Esophagus muscularis mucosa (tissue), 4 donors: ENCODE measurements at regions not wholly inside any gene's neighbourhood (a gene's known extent, or its start where the extent isn't known, plus 50 kb on each side); places are given as distances from the start of the nearest gene placed in this dataset.

Experiments used
- DNase-seq: peaks from one replicate; pipeline ENCODE4 v3.0.0-alpha.2; 2017; ENCODE audit errors: extremely low spot score
- H3K27ac ChIP-seq, 4 donors: fragments of 200-600 bp; sonication (generic); replicated peaks in 1 of 4; 1 replicate in 3 of 4; 2 replicates in 1 of 4; pipeline ENCODE4 v1.5.1; 2016 to 2019; ENCODE audit warnings: mild to moderate bottlenecking in 1 of 4
- H3K27me3 ChIP-seq, 4 donors: fragments of 200-600 bp; sonication (generic); one replicate each; pipeline versions ENCODE4 v1.5.1 to v1.6.0; 2016 to 2019
- H3K36me3 ChIP-seq, 4 donors: fragments of 200-600 bp; sonication (generic); one replicate each; pipeline ENCODE4 v1.5.1; 2016 to 2019
- H3K4me1 ChIP-seq, 4 donors: fragments of 200-600 bp; sonication (generic); one replicate each; pipeline ENCODE4 v1.5.1; 2016 to 2019
- H3K4me3 ChIP-seq, 4 donors: fragments of 200-600 bp; sonication (generic); 1 replicate in 2 of 4; 2 replicates in 2 of 4; pipeline ENCODE4 v1.5.1; 2016 to 2019; ENCODE audit warnings: mild to moderate bottlenecking in 4 of 4, moderate library complexity in 1 of 4
- H3K9me3 ChIP-seq, 4 donors: fragments of 200-600 bp; sonication (generic); 1 replicate in 3 of 4; 2 replicates in 1 of 4; pipeline ENCODE4 v1.5.1; 2016 to 2019
- EP300 ChIP-seq: sonication (generic); formaldehyde crosslinking; IDR thresholded peaks from one replicate; pipeline ENCODE4 v1.6.1; 2017; ENCODE audit warnings: antibody characterized with exemption
- POLR2A ChIP-seq: fragments of 450-650 bp; IDR thresholded peaks from one replicate; pipeline ENCODE4 v1.6.1; 2017; ENCODE audit warnings: antibody characterized with exemption, moderate library complexity, mild to moderate bottlenecking, low read depth
- POLR2AphosphoS5 ChIP-seq, 2 donors: sonication (generic); formaldehyde crosslinking; IDR thresholded peaks; one replicate each; pipeline ENCODE4 v1.6.1; 2017; ENCODE audit warnings: antibody characterized with exemption in 2 of 2
- WGBS: methylation state at CpG from one replicate; pipeline ENCODE4 v1.1.5; 2018; 5-methylcytosine and 5-hydroxymethylcytosine counted together
- intact Hi-C: fragments of 100-400 bp; cut with DNase I; formaldehyde crosslinking; loops from one replicate; pipeline ENCODE4 v1.15.1; 2023
- TF ChIP-seq, protein P1 (sequence below), 3 experiments: fragments of 200-600 bp in 2 of 3; fragments of 450-650 bp in 1 of 3; sonication (generic) in 2 of 3; IDR thresholded peaks; one replicate each; pipeline ENCODE4 v1.5.1; 2017 to 2019; ENCODE audit warnings: antibody characterized with exemption in 3 of 3, mild to moderate bottlenecking in 2 of 3, moderate library complexity in 1 of 3

DNA sequence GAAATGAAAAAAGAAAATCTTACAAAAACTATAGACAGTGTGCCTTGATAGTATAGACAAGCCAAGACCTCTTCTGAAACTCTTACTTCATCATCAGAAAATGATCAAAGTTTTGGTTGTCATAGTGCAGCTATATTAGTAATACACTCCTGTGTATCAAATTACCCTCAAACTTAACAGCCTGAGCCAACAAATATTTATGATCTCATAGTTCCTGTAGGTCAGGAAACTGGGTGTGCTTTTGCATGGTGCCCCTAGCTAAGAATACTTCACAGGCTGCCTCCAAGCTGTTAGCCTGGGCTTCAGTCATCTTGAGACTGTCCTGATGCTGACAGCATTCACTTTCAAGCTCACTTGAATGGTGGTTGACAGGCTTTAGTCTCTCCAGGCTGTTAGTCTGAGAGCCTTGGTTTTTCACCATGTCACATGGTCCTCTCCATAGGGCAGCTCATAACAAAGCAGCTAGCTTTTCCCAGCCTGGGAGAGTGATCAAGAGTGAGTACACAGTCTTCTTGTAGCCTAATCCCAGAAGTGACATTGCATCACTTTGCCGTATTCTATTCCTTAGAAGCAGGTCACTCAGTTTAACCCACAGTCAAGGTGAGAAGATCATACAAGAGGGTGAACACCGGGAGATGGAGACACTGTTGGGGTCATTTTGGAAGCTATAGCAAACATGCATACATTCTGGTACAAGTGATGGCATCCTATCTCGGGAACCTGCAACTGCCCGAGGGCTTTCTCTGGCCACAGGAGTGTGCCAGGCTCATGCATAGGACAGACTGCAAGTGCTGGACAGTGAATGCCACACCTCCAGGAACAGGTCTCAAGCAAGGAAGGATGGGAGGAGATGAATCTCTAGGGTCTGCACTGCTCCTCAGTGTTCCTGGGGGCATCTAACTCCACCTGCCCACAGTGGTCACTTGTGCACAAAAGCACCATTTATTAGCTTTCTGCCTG lies 173.4 kb upstream of the CADPS start:
- Histone ChIP-seq H3K36me3 (no peaks in the 10 kb centered on the region), H3K27ac (no peak overlapping the region), H3K9me3 (no peaks in the 10 kb centered on the region), H3K4me3 (no peak overlapping the region), H3K27me3 (no peaks in the 10 kb centered on the region), H3K4me1 (no peaks in the 10 kb centered on the region)
- WGBS, result 93% methylated on average over 4 of the region's 4 CpGs
- no peak for DNase-seq
- intact Hi-C loops, result no loop called here
- no peak for TF ChIP-seq POLR2AphosphoS5 (IDR thresholded peaks at IDR 0.05)
- TF ChIP-seq, protein P1, sequence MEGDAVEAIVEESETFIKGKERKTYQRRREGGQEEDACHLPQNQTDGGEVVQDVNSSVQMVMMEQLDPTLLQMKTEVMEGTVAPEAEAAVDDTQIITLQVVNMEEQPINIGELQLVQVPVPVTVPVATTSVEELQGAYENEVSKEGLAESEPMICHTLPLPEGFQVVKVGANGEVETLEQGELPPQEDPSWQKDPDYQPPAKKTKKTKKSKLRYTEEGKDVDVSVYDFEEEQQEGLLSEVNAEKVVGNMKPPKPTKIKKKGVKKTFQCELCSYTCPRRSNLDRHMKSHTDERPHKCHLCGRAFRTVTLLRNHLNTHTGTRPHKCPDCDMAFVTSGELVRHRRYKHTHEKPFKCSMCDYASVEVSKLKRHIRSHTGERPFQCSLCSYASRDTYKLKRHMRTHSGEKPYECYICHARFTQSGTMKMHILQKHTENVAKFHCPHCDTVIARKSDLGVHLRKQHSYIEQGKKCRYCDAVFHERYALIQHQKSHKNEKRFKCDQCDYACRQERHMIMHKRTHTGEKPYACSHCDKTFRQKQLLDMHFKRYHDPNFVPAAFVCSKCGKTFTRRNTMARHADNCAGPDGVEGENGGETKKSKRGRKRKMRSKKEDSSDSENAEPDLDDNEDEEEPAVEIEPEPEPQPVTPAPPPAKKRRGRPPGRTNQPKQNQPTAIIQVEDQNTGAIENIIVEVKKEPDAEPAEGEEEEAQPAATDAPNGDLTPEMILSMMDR (IDR thresholded peaks at IDR 0.05), result no peak
- TF ChIP-seq POLR2A, result no peak
- no peak for TF ChIP-seq EP300

DNA sequence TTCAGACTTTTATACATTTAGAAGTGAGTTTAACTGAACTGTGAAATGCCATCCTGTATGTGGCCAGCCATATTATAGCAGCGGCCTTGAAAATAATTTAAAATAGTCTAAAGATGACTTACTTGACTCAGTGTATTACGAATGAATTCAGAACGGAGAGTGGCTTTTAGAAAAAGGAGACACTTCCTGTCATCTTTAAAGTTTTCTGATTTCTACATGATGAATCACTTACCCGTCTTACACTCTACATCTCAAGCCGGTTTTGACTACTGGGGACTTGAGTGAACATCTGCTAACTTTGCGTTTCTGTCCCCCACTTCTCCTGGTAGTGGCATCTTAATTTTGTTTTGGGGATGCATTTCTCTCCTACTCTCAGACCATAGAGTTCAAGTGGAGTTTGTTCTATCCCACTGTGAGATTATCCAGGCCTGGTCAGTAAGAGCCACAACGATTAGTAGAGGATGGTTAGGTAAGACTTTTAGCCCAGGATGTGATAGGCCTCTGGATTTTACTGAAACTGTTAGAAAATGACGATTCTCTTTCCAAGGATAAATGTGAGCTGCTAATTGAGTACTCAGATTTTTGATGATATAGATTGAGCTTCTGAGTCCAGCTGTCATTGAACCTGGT lies 175.4 kb upstream of the CADPS start:
- 71% methylated on average over 8 of the region's 8 CpGs for WGBS
- no peaks in the 10 kb centered on the region for H3K4me1 ChIP-seq
- no peaks in the 10 kb centered on the region for H3K9me3 ChIP-seq
- no peak overlapping the region for H3K27ac ChIP-seq
- no peak for DNase-seq
- no peaks in the 10 kb centered on the region for H3K36me3 ChIP-seq
- TF ChIP-seq, protein P1 (IDR thresholded peaks at IDR 0.05), result no peak
- TF ChIP-seq EP300 (no peak), POLR2A (no peak), POLR2AphosphoS5 (IDR thresholded peaks at IDR 0.05) (no peak)
- intact Hi-C loops, result no loop called here
- no peak overlapping the region for H3K4me3 ChIP-seq
- H3K27me3 ChIP-seq, result no peaks in the 10 kb centered on the region

DNA sequence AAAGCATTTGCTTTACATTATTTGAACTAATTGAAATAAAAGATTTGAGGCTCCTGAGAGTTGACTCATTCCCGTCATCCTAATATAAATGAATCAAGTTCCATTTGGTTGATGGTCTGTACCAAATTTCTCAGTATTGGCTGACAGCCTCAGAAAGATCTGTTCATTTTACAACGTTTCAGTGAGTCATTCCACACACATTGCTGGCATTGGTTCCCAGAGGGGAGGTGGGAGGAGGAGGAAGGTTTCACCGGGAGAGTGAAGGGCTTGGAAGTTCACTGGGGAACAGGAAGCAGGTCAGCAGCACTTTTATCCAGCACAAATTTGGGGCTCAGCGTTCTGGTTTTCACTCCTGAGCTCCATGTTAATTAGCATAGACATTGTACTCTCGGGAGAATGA lies 176.7 kb upstream of the CADPS start:
- intact Hi-C loops, result no loop called here
- Histone ChIP-seq H3K27me3 (no peaks in the 10 kb centered on the region), H3K36me3 (no peaks in the 10 kb centered on the region), H3K27ac (no peak overlapping the region), H3K4me3 (no peak overlapping the region), H3K4me1 (no peaks in the 10 kb centered on the region), H3K9me3 (no peaks in the 10 kb centered on the region)
- TF ChIP-seq POLR2AphosphoS5 (IDR thresholded peaks at IDR 0.05), result no peak
- TF ChIP-seq POLR2A, result no peak
- no peak for TF ChIP-seq EP300
- TF ChIP-seq, protein P1 (IDR thresholded peaks at IDR 0.05), result no peak
- no peak for DNase-seq
- WGBS, result 37% methylated on average over 5 of the region's 5 CpGs

DNA sequence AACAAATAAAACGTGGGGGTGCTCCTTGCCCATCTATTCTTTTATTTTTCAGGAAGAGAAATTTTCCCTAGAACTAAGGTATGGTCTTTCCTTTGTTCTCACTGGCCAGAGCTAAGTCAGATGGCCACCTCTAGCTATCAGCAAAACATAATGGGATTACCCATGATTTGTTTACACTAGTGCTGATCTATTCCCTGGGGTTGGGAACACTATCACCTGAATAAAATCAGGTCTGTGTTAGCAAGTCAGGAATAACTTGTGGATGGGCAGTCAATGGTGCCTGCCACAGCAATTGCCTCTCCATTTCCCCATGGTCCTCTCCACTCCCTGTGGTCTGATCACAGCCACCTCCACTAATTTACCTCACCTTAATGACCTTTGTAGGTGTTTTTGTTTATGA lies 181.7 kb upstream of the CADPS start:
- Histone ChIP-seq H3K4me1 (no peaks in the 10 kb centered on the region), H3K27me3 (no peaks in the 10 kb centered on the region), H3K27ac (no peak overlapping the region), H3K36me3 (no peaks in the 10 kb centered on the region), H3K9me3 (no peaks in the 10 kb centered on the region), H3K4me3 (no peak overlapping the region)
- 0% methylated on average over 1 of the region's 1 CpG for WGBS
- TF ChIP-seq POLR2AphosphoS5 (IDR thresholded peaks at IDR 0.05), result no peak
- no peak for DNase-seq
- intact Hi-C loops, result no loop called here

DNA sequence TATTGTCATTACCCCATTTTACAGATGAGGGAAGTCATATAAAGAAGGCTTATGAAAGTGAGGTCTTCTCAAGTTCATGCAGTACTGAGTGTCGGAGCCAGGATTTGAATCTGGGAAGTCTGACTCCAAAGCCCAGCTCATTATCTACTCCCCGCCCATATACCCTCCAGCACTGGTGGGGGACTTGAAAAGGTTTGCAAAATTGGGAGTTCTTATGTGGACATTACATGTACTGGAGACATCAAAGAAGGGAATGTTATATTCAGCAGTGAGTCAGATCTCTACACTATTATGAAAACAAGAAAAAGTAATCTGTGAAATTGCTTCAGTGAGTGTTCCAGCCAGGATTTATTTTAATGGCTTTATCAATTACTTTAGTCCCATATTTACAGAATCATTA lies 185.2 kb upstream of the CADPS start:
- Histone ChIP-seq H3K4me1 (no peaks in the 10 kb centered on the region), H3K9me3 (no peaks in the 10 kb centered on the region), H3K27ac (no peak overlapping the region), H3K27me3 (no peaks in the 10 kb centered on the region), H3K36me3 (no peaks in the 10 kb centered on the region), H3K4me3 (no peak overlapping the region)
- TF ChIP-seq, protein P1 (IDR thresholded peaks at IDR 0.05), result no peak
- no peak for TF ChIP-seq POLR2A
- TF ChIP-seq EP300, result no peak
- no peak for TF ChIP-seq POLR2AphosphoS5 (IDR thresholded peaks at IDR 0.05)
- WGBS, result 89% methylated on average over 2 of the region's 2 CpGs
- intact Hi-C loops, result no loop called here
- DNase-seq, result no peak
